Suprapubic skin (tissue), 4 donors: ENCODE measurements at regions not wholly inside any gene's neighbourhood (a gene's known extent, or its start where the extent isn't known, plus 50 kb on each side); places are given as distances from the start of the nearest gene placed in this dataset.
"Not testable (repeated sequence)": the region's sequence is repeated elsewhere in the genome, so short reads cannot be mapped to it uniquely, and the experiment has no call there.

Source experiments
- DNase-seq, 2 donors: peaks; one replicate each; pipeline ENCODE4 v3.0.0-alpha.2; 2019; ENCODE audit warnings: low spot score in 2 of 2
- H3K27ac ChIP-seq: fragments of 200-600 bp; sonication (generic); one replicate; pipeline ENCODE4 v1.5.1; 2019
- H3K27me3 ChIP-seq: fragments of 200-600 bp; sonication (generic); one replicate; pipeline ENCODE4 v1.5.1; 2019
- H3K36me3 ChIP-seq: fragments of 200-600 bp; sonication (generic); one replicate; pipeline ENCODE4 v1.5.1; 2019
- H3K4me1 ChIP-seq: fragments of 200-600 bp; sonication (generic); one replicate; pipeline ENCODE4 v1.5.1; 2019
- H3K4me3 ChIP-seq: fragments of 200-600 bp; sonication (generic); one replicate; pipeline ENCODE4 v1.5.1; 2019; ENCODE audit warnings: mild to moderate bottlenecking
- H3K9me3 ChIP-seq: fragments of 200-600 bp; sonication (generic); one replicate; pipeline ENCODE4 v1.5.1; 2019
- CTCF ChIP-seq, 2 donors: fragments of 200-600 bp in 1 of 2; fragments of 450-650 bp in 1 of 2; sonication (generic) in 1 of 2; IDR thresholded peaks; one replicate each; pipeline ENCODE4 v1.5.1; 2016 to 2019; ENCODE audit warnings: antibody characterized with exemption in 2 of 2, mild to moderate bottlenecking in 1 of 2, moderate library complexity in 1 of 2
- EP300 ChIP-seq: sonication (generic); formaldehyde crosslinking; IDR thresholded peaks from one replicate; pipeline ENCODE4 v1.6.1; 2017; ENCODE audit warnings: antibody characterized with exemption
- POLR2A ChIP-seq, 2 donors: fragments of 450-650 bp; IDR thresholded peaks; one replicate each; pipeline ENCODE4 v1.6.1; 2017; ENCODE audit warnings: antibody characterized with exemption in 2 of 2, mild to moderate bottlenecking in 2 of 2, moderate library complexity in 2 of 2
- POLR2AphosphoS5 ChIP-seq, 3 donors: sonication (generic); formaldehyde crosslinking; IDR thresholded peaks; one replicate each; pipeline ENCODE4 v1.6.1; 2017; ENCODE audit warnings: antibody characterized with exemption in 3 of 3
- WGBS: methylation state at CpG from one replicate; pipeline ENCODE4 v1.1.5; 2018; 5-methylcytosine and 5-hydroxymethylcytosine counted together

- Histone ChIP-seq H3K36me3 (no peaks in the 10 kb centered on the region), H3K4me3 (no peak overlapping the region), H3K4me1 (peaks cover 33% of the 10 kb centered on the region), H3K27ac (peak overlapping the region; percentile 85), H3K27me3 (no peaks in the 10 kb centered on the region), H3K9me3 (no peaks in the 10 kb centered on the region)
- 69% methylated on average over 9 of the region's 9 CpGs for WGBS
- DNase-seq = no peak
- no peak for TF ChIP-seq POLR2A (IDR thresholded peaks at IDR 0.05)
- TF ChIP-seq POLR2AphosphoS5 (IDR thresholded peaks at IDR 0.05) = no peak
- no peak for TF ChIP-seq CTCF (IDR thresholded peaks at IDR 0.05)
- TF ChIP-seq EP300 = no peak
Measured at GRCh38 chr13:73531014-73531413, 472.2 kb downstream of the KLF5 start.

GRCh38 chr13:73522937-73523336 lies 464.1 kb downstream of the KLF5 start:
- Histone ChIP-seq H3K9me3 (no peaks in the 10 kb centered on the region), H3K27ac (no peak overlapping the region), H3K36me3 (no peaks in the 10 kb centered on the region), H3K27me3 (no peaks in the 10 kb centered on the region), H3K4me1 (peaks cover 13% of the 10 kb centered on the region), H3K4me3 (no peak overlapping the region)
- WGBS = 91% methylated on average over 10 of the region's 10 CpGs
- TF ChIP-seq EP300 = no peak
- no peak for TF ChIP-seq POLR2A (IDR thresholded peaks at IDR 0.05)
- TF ChIP-seq CTCF (IDR thresholded peaks at IDR 0.05) = no peak
- TF ChIP-seq POLR2AphosphoS5 (IDR thresholded peaks at IDR 0.05) = no peak
- DNase-seq = no peak

GRCh38 chr13:73521985-73522524 lies 463.2 kb downstream of the KLF5 start:
- TF ChIP-seq EP300 = no peak
- no peaks in the 10 kb centered on the region for H3K9me3 ChIP-seq
- WGBS = 44% methylated on average over 4 of the region's 4 CpGs
- no peaks in the 10 kb centered on the region for H3K27me3 ChIP-seq
- H3K27ac ChIP-seq = no peak overlapping the region
- H3K4me1 ChIP-seq = peaks cover 13% of the 10 kb centered on the region
- H3K36me3 ChIP-seq = no peaks in the 10 kb centered on the region
- H3K4me3 ChIP-seq = no peak overlapping the region
- DNase-seq = no peak

GRCh38 chr13:73521290-73521624 lies 462.5 kb downstream of the KLF5 start:
- TF ChIP-seq EP300 (no peak), CTCF (IDR thresholded peaks at IDR 0.05) (no peak), POLR2A (IDR thresholded peaks at IDR 0.05) (no peak), POLR2AphosphoS5 (IDR thresholded peaks at IDR 0.05) (no peak)
- DNase-seq = no peak
- Histone ChIP-seq H3K36me3 (no peaks in the 10 kb centered on the region), H3K9me3 (no peaks in the 10 kb centered on the region), H3K4me1 (peaks cover 13% of the 10 kb centered on the region), H3K27ac (no peak overlapping the region), H3K27me3 (no peaks in the 10 kb centered on the region), H3K4me3 (no peak overlapping the region)
- WGBS = 23% methylated on average over 2 of the region's 2 CpGs

GRCh38 chr13:73520566-73521289 lies 461.9 kb downstream of the KLF5 start:
- 61% methylated on average over 8 of the region's 8 CpGs for WGBS
- H3K9me3 ChIP-seq = no peaks in the 10 kb centered on the region
- no peaks in the 10 kb centered on the region for H3K27me3 ChIP-seq
- no peak overlapping the region for H3K27ac ChIP-seq
- no peak for DNase-seq
- H3K4me1 ChIP-seq = peaks cover 13% of the 10 kb centered on the region
- H3K36me3 ChIP-seq = no peaks in the 10 kb centered on the region
- TF ChIP-seq CTCF (IDR thresholded peaks at IDR 0.05) = no peak
- TF ChIP-seq POLR2A (IDR thresholded peaks at IDR 0.05) = no peak
- TF ChIP-seq POLR2AphosphoS5 (IDR thresholded peaks at IDR 0.05) = no peak
- TF ChIP-seq EP300 = no peak
- H3K4me3 ChIP-seq = no peak overlapping the region

GRCh38 chr13:73520135-73520534 lies 461.3 kb downstream of the KLF5 start:
- H3K27ac ChIP-seq, H3K9me3 ChIP-seq, H3K27me3 ChIP-seq, DNase-seq, H3K36me3 ChIP-seq, H3K4me3 ChIP-seq: not testable (repeated sequence)
- 93% methylated on average over 2 of the region's 2 CpGs for WGBS
- H3K4me1 ChIP-seq = peaks cover 13% of the 10 kb centered on the region
